MG63 (cell line): ENCODE measurements at regions not wholly inside any gene's neighbourhood (a gene's known extent, or its start where the extent isn't known, plus 50 kb on each side); places are given as distances from the start of the nearest gene placed in this dataset.
A peak's percentile ranks its signal among the peaks of the same experiment; 100 is the strongest.

Source experiments
- DNase-seq: peaks from one replicate; pipeline ENCODE4 v3.0.0-alpha.2; 2020
- H3K27me3 ChIP-seq: fragments of 250-450 bp; sonication (Bioruptor Pico); 2 replicates; pipeline ENCODE4 v1.5.1; 2020; ENCODE audit warnings: mild to moderate bottlenecking, moderate library complexity
- H3K36me3 ChIP-seq: fragments of 250-450 bp; sonication (Bioruptor Pico); 2 replicates; pipeline ENCODE4 v1.5.1; 2020; ENCODE audit warnings: mild to moderate bottlenecking, moderate library complexity
- H3K4me3 ChIP-seq: fragments of 250-450 bp; sonication (Bioruptor Pico); 2 replicates; pipeline ENCODE4 v1.5.1; 2020; ENCODE audit warnings: mild to moderate bottlenecking, moderate library complexity
- H3K9me3 ChIP-seq: fragments of 250-450 bp; sonication (Bioruptor Pico); 2 replicates; pipeline ENCODE4 v1.5.1; 2020; ENCODE audit warnings: mild to moderate bottlenecking, moderate library complexity

DNA sequence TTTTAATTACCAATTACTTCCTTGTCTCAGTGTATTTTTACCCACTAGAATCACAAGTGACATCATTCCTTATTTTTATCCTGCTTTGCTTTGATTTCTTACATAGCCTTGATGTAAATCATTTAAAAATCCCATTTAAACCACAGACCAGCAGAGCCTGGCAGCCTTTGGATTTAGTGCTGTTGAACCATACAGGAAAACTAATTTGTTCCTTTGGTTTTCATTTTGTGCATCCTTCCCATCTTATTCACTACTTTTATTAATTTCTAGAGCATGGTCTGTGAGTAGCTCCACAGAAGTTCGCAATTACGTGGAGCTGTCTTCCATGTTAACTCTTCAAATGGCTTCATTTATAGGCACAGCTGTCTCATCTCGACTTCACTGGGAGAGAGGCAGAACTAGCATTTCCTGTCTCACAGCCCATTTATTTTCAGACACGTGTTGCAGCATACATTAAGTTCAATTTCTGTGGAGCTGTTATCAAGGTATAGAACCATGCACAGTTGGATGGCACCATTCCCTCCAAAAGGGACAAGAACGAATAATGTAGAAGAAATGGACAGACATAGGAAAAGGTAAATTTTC, 235.3 kb downstream of the MRPL39 start:
- Histone ChIP-seq H3K9me3 (peaks cover 2% of the 10 kb centered on the region), H3K4me3 (no peak overlapping the region), H3K27me3 (no peaks in the 10 kb centered on the region), H3K36me3 (no peaks in the 10 kb centered on the region)
- no peak for DNase-seq

GRCh38 chr21:25370311-25370744, 237.0 kb downstream of the MRPL39 start:
- no peaks in the 10 kb centered on the region for H3K36me3 ChIP-seq
- H3K9me3 ChIP-seq, result no peaks in the 10 kb centered on the region; the same call in 1 of the 2 replicates
- H3K27me3 ChIP-seq, result no peaks in the 10 kb centered on the region
- no peak overlapping the region for H3K4me3 ChIP-seq
- DNase-seq, result peak; percentile 93

- H3K9me3 ChIP-seq, result no peaks in the 10 kb centered on the region
- DNase-seq, result peak; percentile 81
- no peak overlapping the region for H3K4me3 ChIP-seq
Observed at GRCh38 chr21:25369524-25370300, 237.6 kb downstream of the MRPL39 start.

GRCh38 chr21:25368531-25368930, 238.8 kb downstream of the MRPL39 start:
- no peak overlapping the region for H3K4me3 ChIP-seq
- DNase-seq, result no peak
- H3K27me3 ChIP-seq, result no peaks in the 10 kb centered on the region
- H3K36me3 ChIP-seq, result no peaks in the 10 kb centered on the region
- H3K9me3 ChIP-seq, result no peaks in the 10 kb centered on the region

More at GRCh38 chr21:25369524-25370300, 237.6 kb downstream of the MRPL39 start:
- Histone ChIP-seq H3K27me3 (no peaks in the 10 kb centered on the region), H3K36me3 (no peaks in the 10 kb centered on the region)

- H3K36me3 ChIP-seq, result no peaks in the 10 kb centered on the region
- H3K27me3 ChIP-seq, result no peaks in the 10 kb centered on the region
- H3K4me3 ChIP-seq, result no peak overlapping the region
- no peaks in the 10 kb centered on the region for H3K9me3 ChIP-seq
- no peak for DNase-seq
Observed at GRCh38 chr21:25366116-25366515, 241.2 kb downstream of the MRPL39 start.

GRCh38 chr21:25362375-25363267, 244.7 kb downstream of the MRPL39 start:
- Histone ChIP-seq H3K9me3 (no peaks in the 10 kb centered on the region), H3K36me3 (no peaks in the 10 kb centered on the region), H3K27me3 (no peaks in the 10 kb centered on the region), H3K4me3 (no peak overlapping the region)
- no peak for DNase-seq

DNA sequence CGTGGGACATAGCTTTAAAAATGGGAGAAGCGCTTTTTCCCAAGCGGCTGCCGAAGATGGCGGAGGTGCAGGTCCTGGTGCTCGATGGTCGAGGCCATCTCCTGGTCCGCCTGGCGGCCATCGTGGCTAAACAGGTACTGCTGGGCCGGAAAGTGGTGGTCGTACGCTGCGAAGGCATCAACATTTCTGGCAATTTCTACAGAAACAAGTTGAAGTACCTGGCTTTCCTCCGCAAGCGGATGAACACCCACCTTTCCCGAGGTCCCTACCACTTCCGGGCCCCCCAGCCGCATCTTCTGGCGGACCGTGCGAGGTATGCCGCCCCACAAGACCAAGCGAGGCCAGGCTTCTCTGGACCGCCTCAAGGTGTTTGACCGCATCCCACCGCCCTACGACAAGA, 245.5 kb downstream of the MRPL39 start:
- H3K27me3 ChIP-seq, result no peaks in the 10 kb centered on the region
- no peaks in the 10 kb centered on the region for H3K9me3 ChIP-seq
- no peak for DNase-seq
- H3K36me3 ChIP-seq, result no peaks in the 10 kb centered on the region
- H3K4me3 ChIP-seq, result no peak overlapping the region

- Histone ChIP-seq H3K4me3 (no peak overlapping the region), H3K9me3 (no peaks in the 10 kb centered on the region), H3K27me3 (no peaks in the 10 kb centered on the region), H3K36me3 (no peaks in the 10 kb centered on the region)
- no peak for DNase-seq
Observed at GRCh38 chr21:25361097-25361496, 246.2 kb downstream of the MRPL39 start.

- no peak for DNase-seq
- Histone ChIP-seq H3K36me3 (no peaks in the 10 kb centered on the region), H3K27me3 (no peaks in the 10 kb centered on the region), H3K9me3 (no peaks in the 10 kb centered on the region), H3K4me3 (no peak overlapping the region)
Observed at GRCh38 chr21:25360593-25360992, 246.7 kb downstream of the MRPL39 start.

GRCh38 chr21:25359724-25360123, 247.6 kb downstream of the MRPL39 start:
- H3K36me3 ChIP-seq, result no peaks in the 10 kb centered on the region
- H3K27me3 ChIP-seq, result no peaks in the 10 kb centered on the region
- H3K4me3 ChIP-seq, result no peak overlapping the region
- DNase-seq, result no peak
- H3K9me3 ChIP-seq, result no peaks in the 10 kb centered on the region

DNA sequence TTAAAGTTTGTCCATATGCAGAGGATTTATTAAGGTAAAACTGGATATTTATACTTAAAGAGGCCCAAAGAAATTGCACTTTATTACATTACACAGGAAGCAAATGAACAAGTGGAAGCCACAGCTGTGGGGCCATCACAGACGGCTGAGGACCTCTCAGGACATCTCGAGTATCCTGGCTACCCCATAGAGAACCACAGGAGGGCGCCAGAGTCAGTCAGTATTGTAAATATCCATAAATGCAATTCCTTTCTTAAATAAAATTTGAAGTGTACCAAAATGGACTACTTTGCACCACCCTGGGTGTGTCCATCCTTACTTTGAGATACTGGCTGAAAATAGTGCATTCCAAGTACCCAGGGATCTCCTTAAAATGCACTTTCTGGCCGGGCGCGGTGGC, 257.2 kb downstream of the MRPL39 start:
- Histone ChIP-seq H3K27me3 (no peaks in the 10 kb centered on the region), H3K9me3 (no peaks in the 10 kb centered on the region; the same call in 1 of the 2 replicates), H3K4me3 (no peak overlapping the region), H3K36me3 (no peaks in the 10 kb centered on the region)
- peak; percentile 35 for DNase-seq

GRCh38 chr21:25343774-25344545, 263.3 kb downstream of the MRPL39 start:
- H3K27me3 ChIP-seq, result no peaks in the 10 kb centered on the region
- H3K36me3 ChIP-seq, result no peaks in the 10 kb centered on the region
- no peak for DNase-seq
- H3K9me3 ChIP-seq, result no peaks in the 10 kb centered on the region; the same call in 1 of the 2 replicates
- H3K4me3 ChIP-seq, result no peak overlapping the region

DNA sequence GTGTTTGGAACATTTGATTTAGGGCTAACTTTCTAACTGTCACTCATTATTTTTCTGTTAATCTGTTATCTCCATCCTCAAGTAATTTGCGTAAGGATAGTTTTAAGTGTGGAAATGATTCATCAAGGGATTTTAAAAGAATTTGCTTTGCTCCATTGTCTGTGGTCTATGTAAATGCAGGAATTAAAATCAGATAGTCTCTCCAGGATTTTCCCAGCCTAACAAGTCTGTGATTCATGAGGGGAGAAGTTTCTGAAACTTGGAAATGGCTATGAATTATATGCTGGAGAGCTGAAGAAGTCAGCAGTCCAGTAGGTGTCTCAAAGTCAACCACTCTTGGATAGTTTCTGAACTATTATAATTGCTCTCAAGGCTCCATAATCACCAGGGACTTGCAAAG, 264.5 kb downstream of the MRPL39 start:
- Histone ChIP-seq H3K27me3 (no peaks in the 10 kb centered on the region), H3K9me3 (no peaks in the 10 kb centered on the region; the same call in 1 of the 2 replicates), H3K4me3 (no peak overlapping the region), H3K36me3 (no peaks in the 10 kb centered on the region)
- no peak for DNase-seq

DNA sequence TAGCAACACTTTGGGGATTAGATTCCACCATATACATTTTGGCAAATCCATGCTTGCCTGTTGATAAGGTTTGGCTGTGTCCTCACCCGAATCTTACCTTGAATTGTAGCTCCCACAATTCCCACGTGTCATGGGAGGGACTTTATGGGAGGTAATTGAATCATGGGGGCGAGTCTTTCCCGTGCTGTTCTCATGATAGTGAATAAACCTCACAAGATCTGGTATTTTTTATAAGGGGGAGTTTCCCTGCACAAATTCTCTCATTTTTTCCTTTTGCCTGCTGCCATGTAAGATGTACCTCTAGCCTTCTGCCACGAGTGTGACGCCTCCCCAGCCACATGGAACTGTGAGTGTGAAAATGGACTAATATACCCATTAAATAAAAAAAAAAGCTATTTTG, 265.3 kb downstream of the MRPL39 start:
- H3K4me3 ChIP-seq, result no peak overlapping the region
- DNase-seq, result no peak
- no peaks in the 10 kb centered on the region for H3K36me3 ChIP-seq
- H3K9me3 ChIP-seq, result no peaks in the 10 kb centered on the region; the same call in 1 of the 2 replicates
- no peaks in the 10 kb centered on the region for H3K27me3 ChIP-seq

- H3K27me3 ChIP-seq, result no peaks in the 10 kb centered on the region
- H3K9me3 ChIP-seq, result no peaks in the 10 kb centered on the region
- H3K36me3 ChIP-seq, result no peaks in the 10 kb centered on the region
- H3K4me3 ChIP-seq, result no peak overlapping the region
- no peak for DNase-seq
Observed at GRCh38 chr21:25338415-25338814, 268.9 kb downstream of the MRPL39 start.

- Histone ChIP-seq H3K4me3 (no peak overlapping the region), H3K36me3 (no peaks in the 10 kb centered on the region), H3K27me3 (no peaks in the 10 kb centered on the region), H3K9me3 (no peaks in the 10 kb centered on the region)
- DNase-seq, result no peak
Observed at GRCh38 chr21:25334046-25334730, 273.1 kb downstream of the MRPL39 start.
